GM21825 (cell line): ENCODE measurements at regions not wholly inside any gene's neighbourhood (a gene's known extent, or its start where the extent isn't known, plus 50 kb on each side); places are given as distances from the start of the nearest gene placed in this dataset.
"Not testable (repeated sequence)": the region's sequence is repeated elsewhere in the genome, so short reads cannot be mapped to it uniquely, and the experiment has no call there.

Experiments used
- ATAC-seq: cut with Tn5 transposase; IDR thresholded peaks from one replicate; pipeline ENCODE4 v1.9.1; 2021; ENCODE audit warnings: mild to moderate bottlenecking, moderate library complexity; ENCODE audit not compliant: unreplicated experiment

GRCh38 chr18:1627494-1627893 is 722.8 kb downstream of the ADCYAP1 start:
- ATAC-seq: no peak

- no peak for ATAC-seq
Observed at GRCh38 chr18:1648712-1649111, 744.0 kb downstream of the ADCYAP1 start.

DNA sequence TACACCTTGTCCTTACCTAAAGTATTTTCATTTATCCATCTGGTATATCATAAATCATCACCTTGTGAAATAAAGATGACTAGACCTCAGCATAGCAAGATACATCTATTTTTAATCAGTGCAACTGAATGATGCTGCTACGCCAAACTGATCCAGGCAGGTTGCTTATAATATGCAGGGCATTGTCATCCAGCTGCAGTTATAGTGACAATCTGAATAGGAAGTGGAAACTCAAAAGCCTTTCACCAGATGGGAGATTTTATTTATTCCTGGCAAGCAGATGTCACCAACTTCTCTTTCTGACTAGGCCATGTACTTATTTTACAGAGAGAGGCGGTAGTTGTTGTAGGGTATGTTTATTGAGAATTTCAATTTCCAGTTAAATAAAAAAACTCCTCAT is 747.3 kb downstream of the ADCYAP1 start:
- ATAC-seq: no peak

- no peak for ATAC-seq
Observed at GRCh38 chr18:1653873-1654272, 749.2 kb downstream of the ADCYAP1 start.

GRCh38 chr18:1657876-1658275 is 753.2 kb downstream of the ADCYAP1 start:
- no peak for ATAC-seq

GRCh38 chr18:1658908-1659566 is 754.4 kb downstream of the ADCYAP1 start:
- ATAC-seq: no peak

DNA sequence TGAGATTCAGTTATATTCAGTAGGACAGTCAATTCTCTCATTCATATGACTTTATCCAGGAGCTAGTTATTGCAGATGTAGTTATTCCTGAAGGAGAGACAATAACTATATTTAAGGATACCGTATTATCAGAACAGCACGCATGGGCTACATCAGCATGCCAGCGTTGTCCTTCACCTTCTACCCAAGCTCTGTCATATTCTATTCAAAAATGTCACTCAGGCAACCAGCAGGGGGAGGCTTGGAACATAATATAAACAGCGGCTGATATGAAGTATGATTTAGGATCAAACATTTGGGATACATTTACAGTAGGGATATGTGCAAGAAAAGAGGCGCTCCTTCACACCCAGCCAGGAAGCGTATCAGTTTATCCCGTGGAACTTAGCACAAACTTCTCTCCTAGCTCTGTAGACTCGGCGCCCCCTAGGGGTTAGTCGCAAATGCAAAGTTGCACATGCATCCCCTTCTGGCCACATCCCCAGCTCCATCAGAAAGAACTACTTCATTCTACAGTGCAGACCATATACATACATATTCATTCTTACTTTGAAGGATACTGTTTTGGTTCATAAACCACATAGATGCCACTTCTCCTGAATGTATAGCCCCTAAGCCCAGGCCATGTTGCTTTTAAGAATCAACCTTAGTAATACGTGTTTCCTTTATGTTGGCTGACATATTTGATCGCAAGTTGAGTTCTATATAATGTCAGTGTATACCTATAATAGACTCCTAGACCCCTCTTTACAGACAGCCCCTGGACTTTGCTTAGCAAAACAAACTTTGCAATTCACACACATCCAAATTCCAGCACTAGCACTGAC is 759.4 kb downstream of the ADCYAP1 start:
- ATAC-seq: peak; percentile 61

DNA sequence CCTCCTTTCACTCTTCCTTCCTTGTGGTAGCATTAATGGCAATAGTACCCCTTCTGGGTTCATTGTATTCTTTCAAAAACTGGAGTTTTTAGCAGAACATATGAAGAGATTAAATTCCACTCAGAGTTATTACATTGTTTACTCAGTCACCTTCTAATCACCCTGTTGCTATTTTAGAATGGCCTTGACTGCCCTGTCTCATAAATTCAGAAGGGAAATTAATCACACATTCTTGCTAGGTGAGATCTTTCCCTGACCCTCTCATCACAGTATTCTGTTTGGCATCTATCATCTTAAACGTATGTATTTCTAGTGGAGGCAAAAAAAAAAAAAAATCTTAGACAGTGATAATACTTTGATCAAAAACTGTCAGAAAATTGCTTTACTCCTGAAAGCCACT is 760.4 kb downstream of the ADCYAP1 start:
- no peak for ATAC-seq

DNA sequence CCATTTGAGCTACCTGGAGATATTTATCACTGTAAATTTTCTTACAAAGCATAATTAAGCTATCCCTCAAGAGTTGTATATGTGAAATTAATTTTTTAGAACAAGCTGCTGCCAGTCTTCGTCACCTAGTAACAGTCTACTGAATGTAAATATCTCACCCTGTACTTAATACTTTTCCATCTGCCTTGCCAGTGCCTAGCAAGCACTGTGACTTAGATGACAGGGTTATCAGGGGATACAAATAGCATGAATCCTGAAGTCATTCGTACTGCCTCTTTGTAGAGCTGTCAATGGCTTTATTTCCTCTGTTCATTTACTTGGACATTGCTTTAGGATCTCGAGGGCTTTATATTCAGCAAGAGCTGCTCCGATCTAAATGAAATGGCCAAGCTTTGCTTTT is 763.6 kb downstream of the ADCYAP1 start:
- ATAC-seq: no peak

- ATAC-seq: not testable (repeated sequence)
Observed at GRCh38 chr18:1671710-1672109, 767.0 kb downstream of the ADCYAP1 start.

- ATAC-seq: no peak
Observed at GRCh38 chr18:1676387-1676786, 771.7 kb downstream of the ADCYAP1 start.

DNA sequence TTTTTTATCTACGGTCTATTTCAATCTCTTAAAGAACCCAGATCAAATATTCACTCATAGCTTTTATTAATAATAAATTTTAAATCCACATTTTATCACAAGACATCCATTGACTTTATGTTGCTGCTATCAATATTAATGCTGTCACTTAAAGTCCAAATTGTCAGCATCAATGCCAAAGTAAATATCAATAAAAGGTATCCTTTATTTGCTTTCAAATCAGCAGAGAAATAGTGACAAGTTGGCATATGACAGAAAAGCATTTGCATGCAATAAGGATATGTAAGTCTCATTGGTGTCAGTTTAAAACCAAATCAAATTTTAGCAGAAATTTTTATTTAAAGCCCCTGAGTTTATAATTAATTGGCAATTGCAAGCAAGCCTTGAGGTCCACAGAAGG is 775.4 kb downstream of the ADCYAP1 start:
- ATAC-seq: no peak

GRCh38 chr18:1691863-1692262 is 787.2 kb downstream of the ADCYAP1 start:
- ATAC-seq: no peak

- ATAC-seq: no peak
Observed at GRCh38 chr18:1708006-1708405, 803.3 kb downstream of the ADCYAP1 start.

DNA sequence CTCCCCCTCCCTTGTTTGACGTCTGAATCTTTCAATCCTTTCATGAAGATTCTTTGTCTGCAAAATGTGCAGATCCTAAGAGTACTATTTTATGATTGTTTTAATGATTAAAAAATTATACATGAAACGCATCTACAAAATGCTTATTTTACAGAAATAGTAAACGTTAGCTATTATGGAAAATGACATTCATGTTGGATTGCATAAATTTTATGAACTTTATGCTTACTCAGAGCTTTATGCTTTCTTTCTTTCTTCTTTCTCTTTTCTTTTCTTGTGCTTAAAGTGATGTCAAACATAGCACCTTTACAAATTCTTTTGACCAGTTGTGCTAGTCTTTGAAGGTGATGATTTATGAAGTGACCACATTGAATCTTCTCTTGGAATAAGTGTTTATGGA is 805.4 kb downstream of the ADCYAP1 start:
- ATAC-seq: no peak

DNA sequence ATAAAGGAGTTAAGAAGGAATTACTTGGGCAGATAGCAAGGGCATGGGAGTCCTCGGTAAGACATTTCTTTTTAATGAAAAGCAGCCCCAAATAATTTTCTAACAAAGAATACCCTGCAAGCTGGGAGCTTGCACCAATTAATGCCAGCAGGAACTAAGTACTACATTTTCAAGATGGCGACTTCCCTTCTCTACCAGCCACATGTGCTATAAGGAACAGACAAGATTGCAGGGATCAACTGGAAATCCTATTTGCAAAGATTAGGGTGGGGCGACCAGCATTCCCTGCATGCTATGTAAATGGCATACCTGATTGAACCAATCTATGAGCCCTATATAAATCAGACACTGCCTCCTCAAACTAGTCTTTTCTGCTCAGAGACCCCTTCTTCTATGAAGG is 827.5 kb downstream of the ADCYAP1 start:
- ATAC-seq: no peak

DNA sequence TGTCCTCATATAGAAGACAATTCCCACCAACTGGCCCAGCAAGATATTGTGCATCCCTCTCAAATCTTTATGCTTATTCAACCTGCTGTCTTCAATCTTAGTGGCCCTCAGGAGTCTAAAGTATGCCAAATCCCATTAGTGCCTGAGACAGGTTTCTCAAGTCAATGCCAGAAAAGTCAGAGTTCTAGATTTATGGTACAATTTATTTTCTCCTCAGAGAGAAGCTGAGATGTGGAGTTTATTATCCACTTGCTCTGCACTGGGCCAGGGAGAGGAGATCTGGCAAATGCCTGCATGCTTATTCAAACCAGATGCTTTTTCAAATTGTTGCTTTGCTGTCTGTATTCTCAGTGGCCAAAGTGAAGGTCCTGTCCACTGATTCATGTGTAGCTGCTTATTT is 825.2 kb downstream of the METTL4 start:
- ATAC-seq: no peak

GRCh38 chr18:1751249-1751648 is 820.1 kb downstream of the METTL4 start:
- ATAC-seq: no peak

- ATAC-seq: no peak
Observed at GRCh38 chr18:1760901-1761300, 810.4 kb downstream of the METTL4 start.

DNA sequence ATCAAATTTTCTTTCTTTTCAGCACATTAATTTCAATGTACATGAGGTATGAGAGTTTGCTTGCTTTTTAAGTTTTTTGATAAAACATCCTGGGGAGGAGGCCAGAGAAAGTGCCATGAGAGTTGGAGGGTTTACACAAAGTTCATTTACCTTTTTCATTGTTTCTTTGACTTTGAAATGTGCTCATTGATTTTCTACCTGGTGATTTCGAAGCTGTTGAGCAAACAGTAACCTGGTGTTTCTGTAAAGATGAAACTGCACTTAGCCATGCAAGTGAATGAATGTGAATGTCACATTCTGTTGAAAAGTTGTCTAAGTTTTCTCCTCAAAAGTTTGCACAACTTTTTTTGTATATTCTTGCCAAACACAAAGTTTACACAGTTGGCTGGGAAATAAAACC is 797.0 kb downstream of the METTL4 start:
- ATAC-seq: no peak

DNA sequence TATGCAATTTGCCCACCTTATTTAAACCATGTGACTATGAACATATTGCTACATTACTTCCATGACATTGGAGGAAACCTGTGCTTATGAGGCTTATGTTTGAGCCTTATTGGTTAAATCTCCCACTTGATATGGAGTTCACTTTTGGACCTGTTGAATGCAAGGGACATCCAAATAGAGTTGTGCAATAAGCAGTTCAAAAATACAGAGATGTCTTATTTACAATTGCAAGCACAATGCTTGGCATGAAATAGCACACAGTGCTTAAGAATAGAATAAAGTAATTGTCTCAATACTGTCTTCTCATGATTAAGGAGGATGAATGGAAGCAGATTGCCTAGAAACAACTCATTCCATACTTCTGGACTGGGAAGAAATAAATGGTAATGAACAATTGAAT is 793.5 kb downstream of the METTL4 start:
- no peak for ATAC-seq

DNA sequence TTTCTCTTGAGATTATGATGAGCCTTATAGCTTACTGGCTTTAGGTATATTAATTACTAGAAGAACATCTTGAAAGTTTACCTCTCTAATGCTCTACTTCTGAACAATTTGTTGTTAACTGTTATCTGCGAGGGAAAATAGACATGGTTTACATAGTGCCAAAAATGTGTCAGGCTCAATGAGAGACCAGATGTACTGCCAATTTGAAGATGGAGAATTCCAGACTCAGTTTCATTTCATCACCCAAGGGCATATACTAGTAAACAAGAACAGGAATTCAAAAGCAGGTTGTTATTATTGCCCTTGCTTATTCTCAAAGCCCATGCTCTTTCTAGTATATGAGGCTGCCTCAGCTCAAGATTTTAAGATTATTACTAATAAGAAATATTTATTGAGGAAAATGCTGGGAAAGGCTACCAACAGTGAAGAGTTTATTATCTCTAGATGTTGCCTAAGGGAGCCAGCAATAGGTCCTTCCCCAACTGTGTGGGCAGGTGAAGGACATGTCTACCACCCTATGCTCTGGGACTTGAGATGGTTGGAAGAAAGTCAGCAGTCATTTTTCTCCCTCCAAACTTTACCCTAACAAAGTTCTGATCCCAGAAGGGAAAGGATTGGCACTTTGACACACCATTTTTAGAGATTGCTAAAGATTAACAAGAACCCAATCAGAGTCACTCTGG is 792.7 kb downstream of the METTL4 start:
- no peak for ATAC-seq
